ENCODE measurements at regions not wholly inside any gene's neighbourhood (a gene's known extent, or its start where the extent isn't known, plus 50 kb on each side); places are given as distances from the start of the nearest gene placed in this dataset.

DNA sequence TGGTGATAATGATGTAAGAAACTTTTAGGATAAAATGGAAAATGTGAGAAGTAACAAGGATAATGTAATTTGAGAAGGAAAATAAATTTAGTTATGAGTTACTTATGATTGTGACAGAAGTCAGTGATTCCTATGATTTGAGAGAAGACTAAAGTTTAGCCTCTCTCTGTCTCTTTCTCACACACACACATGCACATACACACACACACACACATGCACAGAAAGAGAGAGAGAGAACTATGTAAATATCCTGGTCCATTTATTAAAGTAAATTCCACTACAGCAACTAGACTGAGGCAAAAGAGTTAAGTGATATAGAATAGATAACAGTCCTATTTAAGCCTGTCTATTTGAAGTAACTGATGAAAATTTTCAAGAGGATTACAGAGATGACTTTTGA, 375.2 kb downstream of the CD109 start:
- no peak for TF ChIP-seq POLR2A (IDR thresholded peaks at IDR 0.05)
- TF ChIP-seq, protein P1, sequence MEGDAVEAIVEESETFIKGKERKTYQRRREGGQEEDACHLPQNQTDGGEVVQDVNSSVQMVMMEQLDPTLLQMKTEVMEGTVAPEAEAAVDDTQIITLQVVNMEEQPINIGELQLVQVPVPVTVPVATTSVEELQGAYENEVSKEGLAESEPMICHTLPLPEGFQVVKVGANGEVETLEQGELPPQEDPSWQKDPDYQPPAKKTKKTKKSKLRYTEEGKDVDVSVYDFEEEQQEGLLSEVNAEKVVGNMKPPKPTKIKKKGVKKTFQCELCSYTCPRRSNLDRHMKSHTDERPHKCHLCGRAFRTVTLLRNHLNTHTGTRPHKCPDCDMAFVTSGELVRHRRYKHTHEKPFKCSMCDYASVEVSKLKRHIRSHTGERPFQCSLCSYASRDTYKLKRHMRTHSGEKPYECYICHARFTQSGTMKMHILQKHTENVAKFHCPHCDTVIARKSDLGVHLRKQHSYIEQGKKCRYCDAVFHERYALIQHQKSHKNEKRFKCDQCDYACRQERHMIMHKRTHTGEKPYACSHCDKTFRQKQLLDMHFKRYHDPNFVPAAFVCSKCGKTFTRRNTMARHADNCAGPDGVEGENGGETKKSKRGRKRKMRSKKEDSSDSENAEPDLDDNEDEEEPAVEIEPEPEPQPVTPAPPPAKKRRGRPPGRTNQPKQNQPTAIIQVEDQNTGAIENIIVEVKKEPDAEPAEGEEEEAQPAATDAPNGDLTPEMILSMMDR (IDR thresholded peaks at IDR 0.05 in 8 of 11, conservative IDR thresholded peaks at IDR 0.05 in 3 of 11): no peak
